Lower leg skin (tissue), 3 donors: ENCODE measurements at regions not wholly inside any gene's neighbourhood (a gene's known extent, or its start where the extent isn't known, plus 50 kb on each side); places are given as distances from the start of the nearest gene placed in this dataset.

Experiments
- CTCF ChIP-seq, 3 donors: fragments of 450-650 bp; IDR thresholded peaks; one replicate each; pipeline ENCODE4 v1.5.1; 2016; ENCODE audit warnings: antibody characterized with exemption in 3 of 3, mild to moderate bottlenecking in 3 of 3, moderate library complexity in 2 of 3
- POLR2A ChIP-seq, 2 donors: fragments of 450-650 bp; IDR thresholded peaks; one replicate each; pipeline ENCODE4 v1.6.1; 2016 to 2017; ENCODE audit warnings: antibody characterized with exemption in 2 of 2, mild to moderate bottlenecking in 1 of 2, moderate library complexity in 1 of 2

- TF ChIP-seq CTCF (IDR thresholded peaks at IDR 0.05), result no peak
- TF ChIP-seq POLR2A (IDR thresholded peaks at IDR 0.05), result no peak
These were observed 421.0 kb upstream of the THRB start for GRCh38 chr3:24915639-24916038.
